NCI-H460 (cell line): ENCODE measurements at regions not wholly inside any gene's neighbourhood (a gene's known extent, or its start where the extent isn't known, plus 50 kb on each side); places are given as distances from the start of the nearest gene placed in this dataset.
A peak's percentile ranks its signal among the peaks of the same experiment; 100 is the strongest.

Experiments used
- DNase-seq: peaks from one replicate; pipeline ENCODE4 v3.0.0-alpha.2; 2016; ENCODE audit warnings: low read depth; ENCODE audit errors: extremely low read depth

DNA sequence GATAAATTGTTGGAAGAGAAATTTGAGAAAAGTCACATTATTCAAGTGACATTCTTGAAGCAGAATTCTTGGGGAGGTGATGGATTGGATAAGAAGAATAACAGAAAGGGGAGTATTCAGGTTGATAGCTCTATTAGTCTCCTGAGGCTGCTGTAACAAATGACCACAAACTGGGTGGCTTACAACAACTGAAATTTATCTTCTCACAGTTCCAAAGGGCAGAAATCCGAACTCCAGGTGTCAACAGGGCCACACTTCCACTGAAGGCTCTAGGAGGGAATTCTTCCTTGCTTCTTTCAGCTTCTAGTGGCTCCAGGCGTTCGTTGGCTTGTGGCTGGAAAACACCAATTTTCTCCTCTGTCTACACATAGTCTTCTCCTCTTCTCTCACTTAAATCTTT, 99.8 kb downstream of the TES start:
- DNase-seq, result no peak

DNA sequence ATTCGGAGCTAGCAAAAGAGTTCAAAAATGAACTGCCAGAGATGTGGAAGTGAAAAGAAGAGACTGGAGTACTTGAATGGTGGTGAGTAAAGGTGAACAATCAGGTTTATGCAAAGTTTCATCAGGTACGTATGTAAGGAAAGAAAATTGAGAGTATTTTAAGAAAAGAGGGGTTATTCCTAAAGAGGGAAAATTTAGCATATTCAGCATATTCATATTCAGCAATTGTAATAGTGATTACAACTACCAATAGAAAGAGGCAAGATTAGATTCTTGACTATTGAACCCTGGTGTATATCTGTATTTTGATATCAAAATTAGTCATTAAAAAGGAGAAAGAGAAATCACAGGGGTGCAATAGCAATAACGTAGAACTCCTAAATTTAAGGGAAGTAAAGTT, 100.9 kb downstream of the TES start:
- no peak for DNase-seq

DNA sequence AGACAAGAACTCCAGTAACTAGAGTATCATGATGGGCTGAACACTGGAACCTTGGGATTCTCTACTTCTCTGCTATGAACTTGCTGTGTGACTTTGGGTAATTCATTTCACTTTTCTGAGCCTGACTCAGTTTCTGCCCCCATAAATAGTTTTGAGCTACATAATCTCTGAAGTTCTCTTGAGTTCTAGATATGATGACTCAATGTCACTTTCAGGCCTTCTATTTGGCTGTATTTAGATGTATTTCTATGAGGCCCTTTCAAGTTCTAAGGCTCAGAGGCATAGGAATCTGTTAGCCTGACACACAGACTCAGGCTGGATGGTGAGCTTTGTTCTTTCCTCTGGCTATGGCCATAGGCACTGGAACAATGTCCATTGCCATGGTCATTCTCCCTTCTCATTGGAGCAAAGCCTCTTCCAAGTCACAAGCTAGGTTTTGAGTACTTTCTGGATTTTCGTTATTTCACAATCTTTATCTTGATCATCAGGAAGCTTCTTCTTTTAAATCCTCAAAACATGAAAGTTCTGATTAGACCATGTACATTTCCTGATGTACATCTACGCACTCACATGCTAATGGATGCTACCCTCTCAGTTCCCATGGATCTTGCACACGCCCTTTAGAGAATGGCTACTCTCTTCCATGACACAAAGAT, 101.6 kb downstream of the TES start:
- no peak for DNase-seq

DNA sequence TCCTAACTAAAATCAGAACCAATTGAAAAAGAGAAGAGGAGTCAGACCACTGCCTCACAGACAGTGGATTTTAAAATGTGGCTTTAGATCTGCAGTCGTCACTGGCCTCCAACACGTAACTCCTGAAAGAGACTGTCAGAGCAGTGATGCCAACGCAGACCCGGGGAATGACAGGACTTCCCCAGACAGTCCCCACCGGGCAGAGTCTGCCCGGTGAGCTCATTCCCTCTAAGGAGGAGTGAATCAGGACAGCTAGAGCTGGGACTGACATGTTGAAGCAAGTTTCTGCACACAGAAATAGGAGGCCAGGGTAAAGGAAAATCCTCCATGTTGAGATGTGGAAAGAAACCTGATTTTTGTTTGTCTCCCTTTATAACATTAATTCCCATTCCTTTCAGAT, 105.0 kb downstream of the TES start:
- DNase-seq, result no peak

DNA sequence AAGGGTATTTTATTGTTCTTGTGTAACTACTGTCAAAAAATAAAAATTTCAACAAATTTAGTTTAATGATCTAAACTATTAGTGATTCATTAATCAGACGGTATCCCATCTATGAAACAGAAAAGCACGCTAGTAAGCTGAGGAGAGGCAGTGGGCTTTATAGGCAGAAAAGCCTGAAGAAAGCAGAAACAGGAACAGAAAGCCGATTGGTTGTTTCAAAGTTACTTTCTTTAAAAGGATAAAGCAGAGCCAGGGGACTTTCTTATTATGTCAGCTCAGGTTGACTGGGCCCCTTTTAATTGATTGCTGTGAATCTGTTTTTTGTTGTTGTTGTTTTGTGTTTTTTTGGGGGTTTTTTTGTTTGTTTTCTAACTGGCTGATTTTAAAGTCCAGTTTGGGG, 105.5 kb downstream of the TES start:
- no peak for DNase-seq

DNA sequence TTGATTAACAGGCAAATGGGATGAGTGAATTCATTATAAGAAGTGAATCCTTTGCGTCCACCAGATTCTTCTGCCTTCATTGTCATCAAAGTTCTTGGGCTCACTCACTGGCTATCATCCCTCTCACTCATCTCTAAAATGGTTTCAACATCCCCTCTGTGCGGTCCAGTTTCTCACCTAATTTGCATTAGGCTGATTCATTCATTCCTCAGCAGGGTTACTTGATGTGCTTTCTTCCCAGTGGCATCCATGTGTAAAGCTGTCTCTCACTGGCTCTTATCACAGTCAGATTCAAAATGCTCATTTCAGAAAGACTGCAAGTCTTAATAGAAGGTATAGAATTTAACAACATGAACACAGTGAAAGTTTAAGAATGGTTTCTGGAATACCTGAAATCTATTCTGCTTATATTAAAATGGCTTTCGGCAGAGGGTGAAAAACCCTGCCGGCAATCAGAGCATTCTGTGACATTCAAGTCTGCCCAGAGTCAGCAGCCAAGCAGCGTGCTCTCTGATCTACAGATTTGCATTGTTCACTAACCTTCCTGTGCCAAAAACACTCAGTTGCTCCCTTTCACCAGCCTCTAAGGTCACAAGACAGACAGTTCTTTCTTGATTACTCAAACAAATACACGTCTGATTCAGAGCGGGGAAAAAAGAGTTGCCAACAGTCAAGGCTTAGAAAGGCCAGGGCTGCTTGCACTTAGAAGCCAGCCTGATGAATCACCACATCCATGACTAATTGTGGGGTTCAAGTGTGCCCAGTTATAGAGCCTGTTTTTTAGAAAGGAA, 106.7 kb downstream of the TES start:
- DNase-seq, result peak; percentile 95

DNA sequence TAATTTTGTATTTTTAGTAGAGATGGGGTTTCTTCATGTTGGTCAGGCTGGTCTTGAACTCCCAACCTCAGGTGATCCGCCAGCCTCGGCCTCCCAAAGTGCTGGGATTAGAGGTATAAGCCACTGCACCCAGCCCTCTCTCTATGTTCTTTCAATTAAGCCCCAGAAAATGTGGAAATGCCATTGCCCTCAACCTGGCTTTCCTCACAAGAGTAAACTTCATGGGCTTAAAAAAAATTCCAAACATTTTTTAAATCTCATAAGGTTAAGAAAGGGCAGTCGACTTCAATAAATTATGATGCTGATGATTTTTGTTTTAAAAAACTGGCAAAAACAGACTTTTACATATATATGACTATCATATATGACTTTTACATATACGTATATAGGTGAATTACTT, 107.6 kb downstream of the TES start:
- no peak for DNase-seq

DNA sequence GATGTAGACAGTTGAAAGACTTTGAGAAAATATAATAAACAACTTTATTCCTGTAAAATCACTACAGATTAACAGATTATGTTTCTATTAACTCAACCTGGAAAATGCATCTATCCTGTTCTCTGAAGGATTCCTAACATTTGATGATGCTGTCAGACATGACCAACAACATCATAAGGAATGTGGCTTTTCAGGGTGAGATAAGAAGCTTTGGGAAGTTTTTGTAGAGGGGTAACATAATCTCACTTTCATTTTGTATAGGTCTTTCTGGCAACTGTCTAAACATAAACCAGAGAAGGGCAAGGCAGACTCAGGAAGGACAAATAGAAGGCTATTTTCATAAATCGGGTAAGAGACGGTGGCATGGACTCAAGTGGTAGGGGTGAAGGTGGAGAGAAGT, 112.2 kb downstream of the TES start:
- no peak for DNase-seq

DNA sequence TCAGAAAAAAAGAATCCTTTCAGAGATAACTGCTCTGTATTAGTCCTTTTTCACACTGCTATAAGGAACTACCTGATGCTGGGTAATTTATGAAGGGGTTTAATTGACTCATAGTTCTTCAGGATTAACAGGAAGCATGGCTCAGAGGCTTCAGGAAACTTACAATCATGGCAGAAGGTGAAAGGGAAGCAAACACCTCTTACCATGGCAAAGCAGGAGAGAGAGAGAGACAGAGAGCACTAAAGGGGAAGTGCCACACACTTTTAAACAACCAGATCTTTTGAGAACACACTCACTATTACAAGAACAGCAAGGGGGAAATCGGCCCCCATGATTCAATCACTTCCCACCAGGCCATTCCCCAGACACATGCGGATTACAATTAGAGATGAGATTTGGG, 114.2 kb downstream of the TES start:
- DNase-seq, result no peak

DNA sequence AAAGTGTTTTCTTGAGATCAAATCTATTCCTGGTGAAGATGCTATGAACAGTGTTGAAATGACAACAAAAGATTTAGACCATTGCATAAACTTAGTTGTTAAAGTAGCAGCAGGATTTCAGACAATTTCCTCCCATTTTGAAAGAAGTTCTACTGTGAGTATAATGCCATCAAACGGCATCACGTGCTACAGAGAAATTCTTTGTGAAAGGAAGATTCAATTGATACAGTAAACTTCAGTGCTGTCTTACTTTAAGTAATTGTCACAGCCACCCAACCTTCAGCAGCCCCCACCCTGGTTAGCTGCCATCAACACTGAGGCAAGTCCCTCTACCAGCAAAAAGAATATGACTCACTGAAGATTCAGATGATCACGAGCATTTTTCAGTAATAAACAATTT, 115.2 kb downstream of the TES start:
- DNase-seq, result no peak

DNA sequence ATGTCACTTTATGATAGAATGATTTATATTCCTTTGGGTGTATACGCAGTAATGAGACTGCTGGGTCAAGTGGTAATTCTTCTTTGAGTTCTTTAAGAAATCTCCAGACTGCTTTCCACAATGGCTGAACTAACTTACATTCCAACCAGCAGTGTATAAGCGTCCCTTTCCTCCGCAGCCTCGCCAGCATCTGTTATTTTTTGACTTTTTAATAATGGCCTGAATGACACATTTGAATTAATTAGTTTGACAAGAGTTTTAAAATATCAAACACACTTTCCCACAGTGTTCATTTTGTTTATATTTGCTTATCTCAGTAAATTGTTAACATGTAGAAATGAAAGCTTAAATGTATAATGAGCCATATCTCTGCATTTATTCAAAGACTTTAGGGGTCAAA, 116.8 kb downstream of the TES start:
- no peak for DNase-seq

DNA sequence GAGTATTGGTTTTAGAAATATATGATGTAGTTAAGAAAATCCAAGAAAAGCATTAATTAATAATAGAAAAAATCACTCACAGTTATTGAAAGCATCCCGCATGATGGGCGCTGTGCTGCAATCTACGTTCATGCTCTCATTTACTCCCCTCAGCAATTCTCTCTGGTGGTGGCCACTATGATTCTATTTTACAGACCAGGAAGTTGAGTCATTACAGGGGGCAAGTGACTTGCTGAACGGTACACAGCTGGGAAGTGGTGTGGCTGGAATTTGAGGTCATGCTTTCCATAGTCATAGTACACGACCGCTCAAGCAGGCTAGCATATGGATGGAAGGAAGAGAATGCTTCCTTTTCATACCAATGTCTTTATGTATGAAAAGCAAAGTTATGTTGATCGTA, 117.4 kb downstream of the TES start:
- no peak for DNase-seq

DNA sequence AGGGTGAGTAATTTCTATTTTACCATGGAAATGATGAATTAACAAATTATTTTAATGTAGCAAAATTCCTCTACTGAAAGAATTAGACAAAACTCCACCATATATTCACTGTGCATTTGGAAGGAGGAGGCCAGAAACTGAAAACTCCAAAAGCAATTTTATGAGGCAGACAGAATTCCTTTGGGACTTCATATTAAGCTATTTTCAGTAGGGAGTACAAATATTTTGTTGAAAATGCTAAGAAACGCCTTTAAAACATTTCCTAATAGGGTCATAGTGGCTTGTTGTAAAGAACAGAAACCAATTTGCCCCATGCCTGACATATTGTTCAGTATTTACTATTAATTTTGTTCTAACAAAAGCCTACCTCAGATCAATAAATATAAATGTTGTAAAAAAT, 117.8 kb downstream of the TES start:
- DNase-seq, result no peak

DNA sequence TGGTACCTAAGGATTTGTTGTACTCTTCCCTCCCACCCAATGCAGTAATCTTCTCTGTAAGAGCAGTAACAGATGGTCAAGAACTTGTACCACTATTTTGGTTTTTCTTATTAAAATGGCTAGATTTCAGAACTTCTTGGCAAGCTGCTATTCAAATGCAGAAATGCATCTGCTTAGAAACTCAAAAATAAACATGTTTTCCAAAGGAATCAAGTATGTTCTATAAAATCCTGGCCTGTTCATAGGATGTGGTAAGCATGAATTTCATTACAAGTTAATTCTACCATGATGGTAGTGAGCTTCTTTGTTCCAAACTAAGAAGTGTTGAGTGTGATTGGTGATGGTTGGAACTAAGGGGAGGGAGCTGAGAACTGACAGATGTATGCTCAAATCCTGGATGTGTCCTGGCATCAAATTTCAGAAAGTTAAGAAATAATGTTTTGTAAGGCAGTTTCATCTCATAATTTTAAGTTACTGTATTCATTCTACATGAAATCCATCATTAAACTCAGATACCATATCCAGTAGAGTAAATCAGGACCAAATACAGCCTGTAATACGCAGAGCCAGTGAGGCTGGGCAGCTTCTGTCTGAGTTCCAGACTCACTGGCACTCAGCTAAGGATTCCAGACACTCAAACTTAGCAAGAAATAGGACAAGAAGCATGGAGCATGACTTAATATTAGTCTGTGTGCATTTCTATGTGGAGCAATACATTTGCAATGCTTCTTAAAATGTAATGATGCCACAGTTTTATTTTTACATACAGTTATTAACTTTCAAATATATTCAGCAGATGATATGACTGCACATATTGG, 119.6 kb downstream of the TES start:
- DNase-seq, result no peak

DNA sequence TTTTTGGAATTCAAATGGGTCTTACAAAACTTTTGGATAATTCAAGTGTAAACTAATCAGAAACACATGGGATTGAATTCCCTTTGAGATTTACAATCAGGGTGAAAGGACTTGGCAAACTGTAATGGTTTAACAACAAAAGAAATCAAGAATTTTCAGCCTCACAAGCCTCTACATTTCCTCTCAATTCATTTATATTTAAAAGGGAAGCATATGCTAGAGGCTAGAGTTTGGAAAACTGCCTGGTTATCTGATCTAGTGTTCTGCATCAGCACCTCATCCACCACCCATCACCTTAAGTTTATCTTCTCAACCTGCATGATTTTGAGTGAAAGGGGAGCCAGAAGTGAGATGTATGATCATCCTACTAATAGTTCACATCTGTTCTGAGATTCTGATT, 120.7 kb downstream of the TES start:
- DNase-seq, result no peak

DNA sequence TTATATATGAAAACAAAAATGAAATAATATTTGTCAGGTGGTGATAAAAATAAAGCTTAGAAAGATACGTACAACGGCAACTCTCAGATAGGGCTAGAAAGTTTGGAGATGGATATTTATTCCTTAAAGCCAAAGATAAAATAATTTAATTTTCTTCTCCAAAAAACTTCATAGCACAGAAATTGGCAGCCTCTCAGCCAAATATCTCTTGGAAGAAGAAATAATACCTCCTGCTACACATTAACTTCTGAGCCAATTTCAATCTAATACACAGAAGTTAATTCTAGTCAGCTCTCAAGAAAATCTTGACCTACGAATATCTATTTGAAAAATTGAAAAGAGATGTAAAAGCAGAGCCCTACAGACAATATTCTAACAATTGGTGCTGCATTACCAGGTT, 122.4 kb downstream of the TES start:
- no peak for DNase-seq

DNA sequence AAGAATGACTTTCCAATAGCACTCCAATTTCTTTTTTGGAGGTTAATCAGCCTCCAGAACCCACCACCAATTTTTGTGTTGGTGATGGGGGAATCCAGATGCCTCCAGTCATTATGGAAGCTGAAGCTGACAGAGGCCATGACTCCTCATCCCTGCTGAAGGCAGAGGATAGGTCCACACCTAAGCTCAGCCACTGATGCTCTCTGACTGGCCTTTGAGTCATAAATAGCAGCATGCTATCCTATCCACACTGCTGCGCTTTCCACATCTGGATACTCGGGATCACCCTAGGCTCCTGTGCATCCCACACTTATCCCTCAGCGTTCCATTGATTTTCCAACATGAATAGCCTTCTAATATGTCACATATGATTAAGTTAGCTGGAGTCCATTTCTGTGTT, 124.2 kb downstream of the TES start:
- no peak for DNase-seq

DNA sequence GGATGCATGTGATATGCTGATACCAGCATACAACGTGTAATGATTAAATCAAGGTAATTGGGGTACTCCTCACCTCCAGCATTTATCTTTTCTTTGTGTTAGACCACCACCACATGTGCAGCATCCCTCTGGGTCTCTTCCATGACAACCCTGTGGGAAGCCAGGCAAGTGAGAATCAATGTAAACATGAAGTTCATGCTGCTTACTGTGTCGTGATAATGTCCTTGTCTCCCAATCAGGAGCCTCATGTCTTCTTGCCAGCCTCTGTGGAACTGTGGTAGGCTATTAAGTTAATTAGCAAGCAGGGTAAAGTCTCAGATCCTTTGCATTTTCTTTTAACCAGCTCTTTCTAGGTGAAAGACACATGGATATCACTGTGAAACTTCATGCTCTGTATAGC, 126.7 kb downstream of the TES start:
- no peak for DNase-seq

DNA sequence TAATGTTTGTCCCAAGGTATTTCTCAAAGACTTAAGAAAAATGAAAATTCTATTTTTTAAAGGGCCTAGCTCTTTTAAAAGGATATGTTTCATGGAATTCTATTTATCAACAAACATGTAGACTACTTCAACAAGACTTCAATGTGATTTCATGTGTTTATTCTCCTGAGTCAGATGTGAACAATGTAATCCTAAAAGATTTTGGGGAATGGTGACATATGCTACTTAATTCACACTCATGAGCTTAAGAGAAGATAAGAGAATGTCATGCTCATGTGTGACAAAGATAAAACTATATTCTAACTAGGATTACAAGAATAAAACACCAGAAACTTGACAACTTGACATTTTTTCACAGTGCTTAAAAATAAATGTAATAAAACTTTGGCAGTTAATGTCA, 127.5 kb downstream of the TES start:
- no peak for DNase-seq

DNA sequence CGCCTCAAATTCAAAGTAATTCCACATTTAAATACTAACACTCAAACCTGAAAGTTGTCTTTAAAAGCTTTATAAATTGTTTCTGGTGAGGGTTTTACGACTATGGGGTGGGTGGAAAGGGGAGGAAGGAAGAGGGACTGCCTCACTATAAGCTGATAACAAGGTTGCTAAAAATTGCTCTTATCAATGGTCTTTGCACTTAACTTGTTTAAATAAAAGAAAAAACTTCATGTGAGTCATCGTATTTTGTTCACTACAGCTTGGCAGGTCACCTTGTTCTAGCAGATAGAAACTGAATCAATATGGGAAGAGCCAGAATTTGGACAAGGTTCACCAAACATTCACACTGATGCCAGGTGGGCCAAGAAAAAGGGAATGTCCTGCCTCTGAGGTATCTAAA, 129.2 kb downstream of the TES start:
- no peak for DNase-seq

DNA sequence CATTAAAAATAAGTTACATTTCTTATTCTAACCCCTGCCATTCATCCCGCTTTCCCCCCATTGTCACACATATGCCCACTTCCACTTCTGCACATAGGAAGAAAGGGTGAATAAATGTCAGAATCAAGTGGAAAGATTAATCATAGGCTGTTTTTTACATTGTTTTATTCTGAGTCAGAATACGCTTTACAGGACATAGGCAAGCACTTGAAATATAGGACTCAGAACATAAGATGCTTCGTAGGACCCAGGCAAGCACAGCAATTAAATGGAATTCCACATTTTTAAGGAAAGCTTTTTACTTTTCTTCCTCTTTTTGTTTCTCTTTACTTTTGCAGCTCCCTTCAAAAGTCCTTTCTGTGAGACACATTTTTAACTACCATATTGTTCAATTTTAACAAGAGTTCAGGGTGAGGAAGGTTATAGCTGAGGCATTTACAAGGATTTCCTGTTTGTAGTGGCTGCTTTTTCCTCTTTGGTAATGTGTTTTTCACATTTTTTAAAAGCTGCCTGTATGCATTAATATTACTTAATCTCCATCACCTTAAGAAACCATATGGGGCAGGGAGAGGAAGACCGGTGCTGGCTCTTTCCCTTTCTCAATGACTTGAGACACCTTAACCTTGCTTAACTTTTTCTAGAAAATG, 130.0 kb downstream of the TES start:
- no peak for DNase-seq
